ENCODE measurements at regions not wholly inside any gene's neighbourhood (a gene's known extent, or its start where the extent isn't known, plus 50 kb on each side); places are given as distances from the start of the nearest gene placed in this dataset.

DNA sequence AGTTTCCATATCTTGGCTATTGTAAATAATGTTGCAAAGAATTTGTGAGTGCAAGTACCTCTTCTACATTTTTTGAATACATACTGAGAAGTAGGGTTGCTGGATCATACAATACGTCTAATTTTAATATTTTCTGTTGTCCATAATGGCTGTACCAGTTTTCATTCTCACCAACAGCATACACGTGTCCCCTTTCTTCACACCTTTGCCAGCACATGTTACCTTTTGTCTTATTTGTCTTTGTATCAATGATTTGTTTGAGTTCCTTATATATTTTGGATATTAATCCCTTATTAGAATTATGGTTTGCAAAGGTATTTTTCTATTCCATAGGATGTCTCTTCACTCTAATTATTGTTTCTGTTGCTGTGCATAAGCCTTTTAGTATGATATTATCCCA lies 904.3 kb downstream of the METTL15 start:
- Histone ChIP-seq H3K27me3 (ENCODE audit: insufficient read depth, low read length, poor library complexity) (no peaks in the 10 kb centered on the region), H3K79me2 (ENCODE audit: insufficient read depth, low read length) (no peaks in the 10 kb centered on the region), H4K20me1 (ENCODE audit: insufficient read depth, low read length) (no peaks in the 10 kb centered on the region), H3K9ac (ENCODE audit: low read depth, low read length) (no peak overlapping the region), H3K36me3 (ENCODE audit: insufficient read depth, low read length) (no peaks in the 10 kb centered on the region), H3K9me3 (ENCODE audit: insufficient read depth, low read length, severe bottlenecking) (no peaks in the 10 kb centered on the region), H3K4me2 (ENCODE audit: insufficient read depth, low read length) (no peak overlapping the region), H2AFZ (ENCODE audit: low read depth, low read length) (no peak overlapping the region), H3K4me1 (ENCODE audit: insufficient read depth, low read length) (no peaks in the 10 kb centered on the region), H3K27ac (ENCODE audit: low read length) (no peak overlapping the region), H3K4me3 (ENCODE audit: low read depth in 1 of 2, low read length in 2 of 2) (no peak overlapping the region)
- DNase-seq (no peak), ATAC-seq (ENCODE audit: insufficient read depth, low read depth) (no peak)
- TF ChIP-seq EZH2 (IDR thresholded peaks at IDR 0.05; ENCODE audit: borderline replicate concordance, low read depth, low read length, severe bottlenecking) = no peak

DNA sequence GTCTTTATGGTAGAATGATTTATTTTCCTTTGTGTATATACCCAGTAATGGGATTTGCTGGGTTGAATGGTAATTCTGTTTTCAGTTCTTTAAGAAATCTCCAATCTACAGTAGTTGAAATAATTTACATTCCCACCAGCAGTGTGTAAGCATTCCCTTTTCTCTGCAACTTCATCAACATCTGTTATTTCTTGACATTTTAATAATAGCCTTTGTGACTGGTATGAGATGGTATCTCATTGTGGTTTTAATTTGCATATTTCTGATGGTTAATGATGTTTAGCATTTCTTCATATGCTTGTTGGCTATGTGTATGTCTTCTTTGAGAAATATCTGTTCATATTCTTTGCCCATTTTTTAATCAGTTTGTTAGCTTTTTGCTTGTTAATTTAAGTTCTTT lies 901.2 kb downstream of the METTL15 start:
- TF ChIP-seq EZH2 (IDR thresholded peaks at IDR 0.05; ENCODE audit: borderline replicate concordance, low read depth, low read length, severe bottlenecking) = no peak
- TF ChIP-seq, protein P1, sequence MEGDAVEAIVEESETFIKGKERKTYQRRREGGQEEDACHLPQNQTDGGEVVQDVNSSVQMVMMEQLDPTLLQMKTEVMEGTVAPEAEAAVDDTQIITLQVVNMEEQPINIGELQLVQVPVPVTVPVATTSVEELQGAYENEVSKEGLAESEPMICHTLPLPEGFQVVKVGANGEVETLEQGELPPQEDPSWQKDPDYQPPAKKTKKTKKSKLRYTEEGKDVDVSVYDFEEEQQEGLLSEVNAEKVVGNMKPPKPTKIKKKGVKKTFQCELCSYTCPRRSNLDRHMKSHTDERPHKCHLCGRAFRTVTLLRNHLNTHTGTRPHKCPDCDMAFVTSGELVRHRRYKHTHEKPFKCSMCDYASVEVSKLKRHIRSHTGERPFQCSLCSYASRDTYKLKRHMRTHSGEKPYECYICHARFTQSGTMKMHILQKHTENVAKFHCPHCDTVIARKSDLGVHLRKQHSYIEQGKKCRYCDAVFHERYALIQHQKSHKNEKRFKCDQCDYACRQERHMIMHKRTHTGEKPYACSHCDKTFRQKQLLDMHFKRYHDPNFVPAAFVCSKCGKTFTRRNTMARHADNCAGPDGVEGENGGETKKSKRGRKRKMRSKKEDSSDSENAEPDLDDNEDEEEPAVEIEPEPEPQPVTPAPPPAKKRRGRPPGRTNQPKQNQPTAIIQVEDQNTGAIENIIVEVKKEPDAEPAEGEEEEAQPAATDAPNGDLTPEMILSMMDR (IDR thresholded peaks at IDR 0.05; ENCODE audit: borderline replicate concordance, extremely low read depth, low read length, poor library complexity, severe bottlenecking) = no peak

DNA sequence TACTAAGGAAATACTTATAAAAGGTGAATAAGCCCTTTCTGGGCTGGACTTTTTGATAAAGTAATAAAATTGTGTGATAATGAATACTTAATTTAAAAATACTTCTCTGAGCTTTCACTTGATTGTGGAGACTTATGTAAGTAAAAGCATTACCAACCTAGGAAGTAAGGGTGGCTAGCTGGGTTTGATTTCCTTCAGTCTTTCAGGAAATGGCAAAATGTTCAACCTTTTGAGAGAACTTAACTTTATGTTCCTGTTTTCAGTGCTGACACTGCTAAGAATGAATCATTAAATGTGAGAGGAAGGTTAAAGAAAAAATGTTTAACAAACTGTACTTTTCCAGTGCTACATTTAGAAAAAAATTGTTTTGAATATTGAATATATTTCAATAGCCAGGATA lies 900.3 kb downstream of the METTL15 start:
- Histone ChIP-seq H3K4me2 (ENCODE audit: insufficient read depth, low read length) (no peak overlapping the region), H3K27ac (ENCODE audit: low read length) (no peak overlapping the region), H3K4me3 (ENCODE audit: low read depth in 1 of 2, low read length in 2 of 2) (no peak overlapping the region), H3K9me3 (ENCODE audit: insufficient read depth, low read length, severe bottlenecking) (no peaks in the 10 kb centered on the region), H3K27me3 (ENCODE audit: insufficient read depth, low read length, poor library complexity) (no peaks in the 10 kb centered on the region), H3K79me2 (ENCODE audit: insufficient read depth, low read length) (no peaks in the 10 kb centered on the region), H3K4me1 (ENCODE audit: insufficient read depth, low read length) (no peaks in the 10 kb centered on the region), H4K20me1 (ENCODE audit: insufficient read depth, low read length) (no peaks in the 10 kb centered on the region), H2AFZ (ENCODE audit: low read depth, low read length) (no peak overlapping the region), H3K36me3 (ENCODE audit: insufficient read depth, low read length) (no peaks in the 10 kb centered on the region), H3K9ac (ENCODE audit: low read depth, low read length) (no peak overlapping the region)
- no peak for ATAC-seq (ENCODE audit: insufficient read depth, low read depth)
- TF ChIP-seq, protein P1 (IDR thresholded peaks at IDR 0.05; ENCODE audit: borderline replicate concordance, extremely low read depth, low read length, poor library complexity, severe bottlenecking) = no peak
- no peak for TF ChIP-seq EZH2 (IDR thresholded peaks at IDR 0.05; ENCODE audit: borderline replicate concordance, low read depth, low read length, severe bottlenecking)
- DNase-seq = no peak

More for the DNA sequence above, 901.2 kb downstream of the METTL15 start:
- Histone ChIP-seq H4K20me1 (ENCODE audit: insufficient read depth, low read length) (no peaks in the 10 kb centered on the region), H3K4me3 (ENCODE audit: low read depth in 1 of 2, low read length in 2 of 2) (no peak overlapping the region), H3K27ac (ENCODE audit: low read length) (no peak overlapping the region), H3K4me2 (ENCODE audit: insufficient read depth, low read length) (no peak overlapping the region), H3K36me3 (ENCODE audit: insufficient read depth, low read length) (no peaks in the 10 kb centered on the region), H3K9me3 (ENCODE audit: insufficient read depth, low read length, severe bottlenecking) (no peaks in the 10 kb centered on the region), H3K4me1 (ENCODE audit: insufficient read depth, low read length) (no peaks in the 10 kb centered on the region), H3K79me2 (ENCODE audit: insufficient read depth, low read length) (no peaks in the 10 kb centered on the region), H3K27me3 (ENCODE audit: insufficient read depth, low read length, poor library complexity) (no peaks in the 10 kb centered on the region), H2AFZ (ENCODE audit: low read depth, low read length) (no peak overlapping the region), H3K9ac (ENCODE audit: low read depth, low read length) (no peak overlapping the region)
- DNase-seq = no peak
- ATAC-seq (ENCODE audit: insufficient read depth, low read depth) = no peak

DNA sequence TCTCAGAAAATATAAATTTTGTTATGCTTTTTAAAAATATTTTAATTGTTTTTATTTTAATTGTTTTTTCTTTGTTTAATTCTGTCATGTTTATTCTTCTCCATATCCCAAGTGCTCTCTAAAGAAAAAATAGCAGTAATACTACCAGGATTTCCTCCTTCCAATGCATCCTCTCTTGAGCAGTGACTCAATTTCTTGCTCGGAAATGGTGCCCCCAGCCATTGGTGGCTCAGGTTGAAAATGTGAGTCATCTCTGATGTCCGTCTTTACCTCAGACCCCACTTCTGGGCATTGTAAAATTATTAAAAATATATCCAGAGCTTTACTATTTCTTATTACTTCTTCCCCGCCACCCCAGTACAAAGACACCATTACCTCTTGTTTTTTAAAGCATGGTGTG lies 898.5 kb downstream of the METTL15 start:
- no peak overlapping the region for H3K27ac ChIP-seq (ENCODE audit: low read length)
- H3K9me3 ChIP-seq (ENCODE audit: insufficient read depth, low read length, severe bottlenecking) = no peaks in the 10 kb centered on the region
- H3K36me3 ChIP-seq (ENCODE audit: insufficient read depth, low read length) = no peaks in the 10 kb centered on the region
- H2AFZ ChIP-seq (ENCODE audit: low read depth, low read length) = no peak overlapping the region
- TF ChIP-seq, protein P1 (IDR thresholded peaks at IDR 0.05; ENCODE audit: borderline replicate concordance, extremely low read depth, low read length, poor library complexity, severe bottlenecking) = no peak
- H3K9ac ChIP-seq (ENCODE audit: low read depth, low read length) = no peak overlapping the region
- no peaks in the 10 kb centered on the region for H4K20me1 ChIP-seq (ENCODE audit: insufficient read depth, low read length)
- no peaks in the 10 kb centered on the region for H3K4me1 ChIP-seq (ENCODE audit: insufficient read depth, low read length)
- no peak for DNase-seq
- H3K79me2 ChIP-seq (ENCODE audit: insufficient read depth, low read length) = no peaks in the 10 kb centered on the region
- no peak overlapping the region for H3K4me2 ChIP-seq (ENCODE audit: insufficient read depth, low read length)
- H3K4me3 ChIP-seq (ENCODE audit: low read depth in 1 of 2, low read length in 2 of 2) = no peak overlapping the region
- H3K27me3 ChIP-seq (ENCODE audit: insufficient read depth, low read length, poor library complexity) = no peaks in the 10 kb centered on the region
- ATAC-seq (ENCODE audit: insufficient read depth, low read depth) = no peak

Data from DND-41 (cell line).